Lung microvascular endothelial cell (primary cell): ENCODE measurements at regions not wholly inside any gene's neighbourhood (a gene's known extent, or its start where the extent isn't known, plus 50 kb on each side); places are given as distances from the start of the nearest gene placed in this dataset.
"Not testable (repeated sequence)": the region's sequence is repeated elsewhere in the genome, so short reads cannot be mapped to it uniquely, and the experiment has no call there.

Experiments
- DNase-seq, 2 donors: peaks; one replicate each; pipeline versions ENCODE4 v3.0.0 to v3.0.0-alpha.2; 2010; ENCODE audit warnings: low read depth in 2 of 2

- not testable (repeated sequence) for DNase-seq
Measured at GRCh38 chr15:26029586-26029985, 166.5 kb upstream of the ATP10A start.

- DNase-seq, result no peak
Measured at GRCh38 chr15:26029146-26029545, 166.0 kb upstream of the ATP10A start.

DNA sequence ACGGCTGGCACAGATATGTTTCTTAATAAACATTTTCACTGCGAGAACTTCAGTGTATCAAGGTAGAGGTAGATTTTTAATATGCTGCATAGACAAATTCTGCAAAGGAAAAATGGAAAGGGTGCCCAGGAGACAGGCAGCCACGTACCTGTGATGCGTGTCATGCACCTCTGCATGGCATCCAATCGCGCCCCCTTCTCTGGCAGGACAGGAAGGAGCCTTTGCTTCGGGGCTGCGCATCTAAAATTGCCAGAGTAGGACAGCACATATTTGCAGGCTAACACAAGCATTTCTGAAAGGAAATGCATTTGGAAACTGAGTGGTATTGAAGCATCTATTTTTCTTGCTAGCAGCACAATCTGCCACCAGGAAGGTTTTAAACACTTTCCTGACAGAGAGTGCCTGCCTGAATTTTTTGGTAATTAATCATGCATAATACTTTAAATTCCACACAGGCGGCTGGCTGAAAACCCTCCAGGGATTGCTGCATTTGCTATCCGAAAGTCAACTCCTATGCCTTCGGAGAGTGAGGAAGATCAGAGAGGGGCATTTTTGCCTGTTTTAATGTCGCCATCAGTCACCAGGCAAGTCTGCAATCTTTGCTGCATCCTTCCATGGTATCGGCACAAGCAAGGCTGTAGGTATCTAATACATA is 165.1 kb upstream of the ATP10A start:
- no peak for DNase-seq

GRCh38 chr15:26026671-26027070 is 163.5 kb upstream of the ATP10A start:
- DNase-seq, result not testable (repeated sequence)

DNA sequence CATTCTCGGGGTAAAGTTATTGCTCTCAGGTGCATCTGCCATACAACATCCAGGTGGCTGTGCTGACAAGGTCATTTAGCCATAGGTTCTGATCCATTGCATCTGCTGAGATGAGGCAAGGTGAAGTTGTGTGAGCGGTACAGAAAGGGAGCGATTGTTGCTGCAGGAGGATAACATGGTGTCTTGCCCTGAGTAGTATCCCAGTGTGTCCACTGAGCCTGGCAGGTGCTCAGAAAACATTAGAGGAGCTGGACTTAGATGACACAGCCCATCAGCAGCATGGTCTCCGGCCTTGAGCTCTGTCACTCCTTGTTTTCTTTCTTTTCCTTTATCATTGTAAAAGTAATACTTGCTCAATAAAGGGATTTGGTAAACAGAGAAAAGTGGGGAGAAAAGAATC is 161.1 kb upstream of the ATP10A start:
- DNase-seq, result no peak

GRCh38 chr15:26023691-26024090 is 160.6 kb upstream of the ATP10A start:
- DNase-seq, result no peak

DNA sequence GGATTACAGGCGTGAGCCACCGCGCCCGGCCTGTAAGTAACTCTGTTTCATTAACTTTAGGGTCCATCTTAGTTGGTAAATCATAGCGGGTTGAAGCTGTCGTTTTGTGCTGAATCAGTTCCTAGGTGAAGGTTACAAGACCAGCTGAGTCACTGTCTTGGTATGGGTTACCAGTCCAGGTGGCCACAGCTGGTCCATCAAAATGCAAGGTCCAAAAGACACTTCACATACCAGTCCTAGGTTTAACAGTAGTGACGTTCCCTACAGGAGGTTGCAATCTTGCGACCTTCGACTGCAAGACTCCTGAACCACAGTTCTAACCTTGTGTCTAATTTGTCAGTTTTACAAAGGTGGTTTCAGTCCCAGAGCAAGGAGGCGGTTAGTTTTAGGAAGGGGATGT is 160.1 kb upstream of the ATP10A start:
- no peak for DNase-seq

DNA sequence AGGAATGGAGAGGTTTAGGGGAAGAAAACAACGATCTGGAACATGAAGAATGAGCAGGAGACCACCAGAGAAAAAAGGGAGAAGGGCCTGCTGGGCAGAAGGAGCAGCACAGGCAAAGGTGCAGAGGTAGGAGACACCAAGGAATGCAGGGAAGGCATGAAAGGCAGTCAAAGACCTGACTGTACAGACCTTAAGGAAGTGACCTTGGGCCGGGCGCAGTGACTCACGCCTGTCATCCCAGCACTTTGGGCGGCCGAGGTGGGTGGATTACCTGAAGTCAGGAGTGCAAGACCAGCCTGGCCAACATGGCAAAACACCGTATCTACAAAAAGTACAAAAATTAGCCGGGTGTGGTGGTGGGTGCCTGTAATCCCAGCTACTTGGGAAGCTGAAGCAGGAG is 157.7 kb upstream of the ATP10A start:
- no peak for DNase-seq

DNA sequence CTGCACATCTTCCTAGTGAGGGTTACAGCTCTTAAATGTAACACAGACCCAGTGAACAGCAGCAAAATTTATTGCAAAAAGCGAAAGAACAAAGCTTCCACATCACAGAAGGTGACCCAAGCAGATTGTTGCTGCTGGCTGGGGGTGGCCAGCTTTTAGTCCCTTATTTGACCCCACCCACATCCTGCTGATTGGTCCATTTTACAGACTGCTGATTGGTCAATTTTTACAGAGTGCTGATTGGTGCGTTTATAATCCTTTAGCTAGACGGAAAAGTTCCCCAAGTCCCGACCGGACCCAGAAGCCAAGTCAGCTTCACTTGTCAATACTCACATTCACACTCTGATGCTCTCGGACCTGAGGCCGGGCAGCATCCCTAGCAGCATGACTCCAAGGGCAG is 154.5 kb upstream of the ATP10A start:
- DNase-seq, result no peak

- no peak for DNase-seq
Measured at GRCh38 chr15:26015516-26016075, 152.5 kb upstream of the ATP10A start.

DNA sequence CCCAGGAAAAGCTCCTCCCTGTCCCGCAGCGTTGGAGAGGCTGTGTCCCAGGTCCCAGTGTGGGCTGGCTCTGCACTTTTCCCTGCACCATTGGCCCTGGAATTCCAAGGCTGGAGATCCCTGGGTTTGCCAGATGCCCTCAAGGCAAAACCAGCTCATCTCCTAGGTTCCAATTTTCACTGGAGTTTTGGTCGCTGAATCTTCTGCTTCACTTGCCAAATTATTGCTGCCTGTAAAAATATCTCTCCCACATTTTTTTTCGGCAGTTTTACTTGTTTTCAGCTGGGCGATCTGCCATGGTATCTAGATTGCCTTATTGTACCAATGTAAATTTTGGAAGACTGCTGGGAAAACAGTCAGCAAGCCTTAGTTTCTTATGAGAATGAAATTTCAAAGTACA is 150.9 kb upstream of the ATP10A start:
- DNase-seq, result no peak

- DNase-seq, result no peak
Measured at GRCh38 chr15:26011916-26012315, 148.8 kb upstream of the ATP10A start.

- no peak for DNase-seq
Measured at GRCh38 chr15:26007151-26007550, 144.0 kb upstream of the ATP10A start.

DNA sequence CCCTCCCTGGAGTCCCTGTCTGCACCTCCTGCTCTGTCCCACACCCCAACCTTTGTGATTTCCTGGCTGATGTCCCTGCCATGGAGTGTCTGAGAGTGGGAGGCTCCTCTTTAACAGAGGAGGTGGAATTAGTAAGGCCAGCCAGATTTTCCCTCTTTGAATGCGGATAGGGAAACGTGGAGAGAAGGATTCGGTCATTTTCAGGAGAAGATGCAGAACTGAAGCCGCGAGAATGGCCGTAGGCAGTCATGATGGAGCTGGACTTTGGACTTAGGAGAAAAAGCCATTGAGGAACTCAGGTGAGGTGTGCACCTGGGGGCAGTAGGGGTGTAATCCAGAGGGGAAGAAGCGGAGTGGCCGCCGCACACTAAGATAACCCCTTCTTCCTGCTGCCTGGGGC is 138.1 kb upstream of the ATP10A start:
- DNase-seq, result no peak

- no peak for DNase-seq
Measured at GRCh38 chr15:25993506-25993905, 130.4 kb upstream of the ATP10A start.

DNA sequence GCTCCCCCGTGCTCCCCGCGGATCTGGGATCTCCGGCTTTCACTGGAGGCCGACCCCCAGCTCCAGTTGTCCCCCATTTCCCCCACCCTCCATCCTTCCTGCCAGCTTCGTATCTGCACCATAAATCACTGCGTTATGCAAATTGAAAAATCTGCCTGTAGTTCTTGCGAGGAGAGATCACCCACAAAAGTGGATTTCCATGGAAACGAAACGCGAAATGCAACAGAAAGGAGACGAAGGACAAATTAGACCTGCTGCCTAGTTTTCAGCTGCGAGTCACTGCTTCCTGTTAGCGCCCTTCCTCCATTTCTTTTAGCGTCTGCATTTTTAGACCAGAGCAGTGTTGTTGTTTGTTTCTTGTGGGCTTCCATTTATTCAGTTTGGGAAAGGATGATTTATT is 127.1 kb upstream of the ATP10A start:
- no peak for DNase-seq

DNA sequence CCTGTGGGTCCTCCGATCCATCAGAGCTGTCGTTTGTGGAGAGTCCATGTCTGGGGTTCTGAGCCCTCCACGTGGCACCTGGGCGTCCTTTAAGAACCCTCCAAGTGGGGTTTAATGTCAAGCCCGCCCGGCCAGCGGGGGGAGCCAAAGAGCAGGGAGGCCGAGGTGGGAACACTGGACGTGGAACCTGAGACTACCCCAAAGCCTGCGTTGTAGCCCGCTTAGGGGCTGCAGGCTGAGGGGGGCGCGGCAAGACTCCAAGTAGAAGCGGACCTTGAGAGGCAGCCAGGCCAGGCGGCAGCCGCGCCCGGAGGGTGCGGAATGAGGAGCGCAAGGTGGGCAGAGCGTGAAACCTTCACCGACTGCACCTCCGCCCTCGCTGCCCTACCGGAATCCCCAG is 126.2 kb upstream of the ATP10A start:
- DNase-seq, result no peak

GRCh38 chr15:25988716-25989115 is 125.6 kb upstream of the ATP10A start:
- DNase-seq, result not testable (repeated sequence)

- no peak for DNase-seq
Measured at GRCh38 chr15:25987638-25988037, 124.5 kb upstream of the ATP10A start.

DNA sequence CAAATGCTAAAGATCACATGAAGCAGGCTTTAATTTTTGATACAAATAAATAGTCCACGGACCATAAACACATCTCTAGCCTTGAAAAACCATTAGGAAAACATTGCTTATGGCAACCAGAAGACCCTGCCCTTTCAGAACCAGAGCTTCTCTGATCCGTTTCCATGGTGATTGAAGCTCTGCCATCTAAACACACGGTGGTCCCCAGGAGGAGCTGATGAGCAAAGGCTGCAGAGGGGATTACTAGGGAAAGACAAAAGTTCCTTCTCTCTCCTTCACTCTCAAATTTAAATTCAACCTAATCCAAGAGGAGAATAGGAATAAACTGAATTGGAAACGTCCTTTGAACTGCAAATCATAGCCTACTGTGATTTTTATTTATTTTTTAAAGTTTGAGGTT is 122.0 kb upstream of the ATP10A start:
- DNase-seq, result no peak

DNA sequence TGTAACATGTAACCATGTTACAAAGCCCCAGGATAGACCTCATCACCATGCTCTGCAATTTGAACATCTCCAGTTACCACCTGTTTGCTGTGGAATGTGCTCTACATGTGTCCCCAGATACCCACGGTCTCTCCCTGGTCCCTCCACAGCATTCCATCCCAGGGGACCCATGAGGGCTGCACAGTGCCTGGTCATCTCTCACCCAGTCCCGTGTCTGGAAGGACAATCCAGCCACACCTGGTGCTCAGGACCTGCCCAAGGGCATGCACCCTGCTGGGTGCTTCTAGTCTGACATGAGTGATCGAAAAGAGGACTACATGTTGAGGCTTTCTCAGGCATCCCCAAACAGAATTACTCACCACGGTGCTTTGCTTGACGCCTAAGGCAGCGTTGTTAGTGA is 119.6 kb upstream of the ATP10A start:
- DNase-seq, result no peak

GRCh38 chr15:25981114-25981513 is 118.0 kb upstream of the ATP10A start:
- DNase-seq, result no peak

- no peak for DNase-seq
Measured at GRCh38 chr15:25972141-25972675, 109.1 kb upstream of the ATP10A start.

GRCh38 chr15:25971053-25971452 is 107.9 kb upstream of the ATP10A start:
- DNase-seq, result no peak
